Fibroblast of lung (primary cell): ENCODE measurements at regions not wholly inside any gene's neighbourhood (a gene's known extent, or its start where the extent isn't known, plus 50 kb on each side); places are given as distances from the start of the nearest gene placed in this dataset.

Experiments
- CTCF ChIP-seq, 2 donors: IDR thresholded peaks in 1 of 2; conservative IDR thresholded peaks in 1 of 2; 1 replicate in 1 of 2; 2 replicates in 1 of 2; pipeline ENCODE4 v1.5.1; 2011 to 2012; ENCODE audit warnings: low read length in 2 of 2, control low read depth in 1 of 2, inconsistent platforms in 1 of 2, low read depth in 1 of 2, mild to moderate bottlenecking in 1 of 2
- EZH2 ChIP-seq: IDR thresholded peaks from 2 replicates; pipeline ENCODE4 v1.5.1; 2012; ENCODE audit warnings: low read length, control low read depth, mild to moderate bottlenecking; ENCODE audit errors: missing control alignments

DNA sequence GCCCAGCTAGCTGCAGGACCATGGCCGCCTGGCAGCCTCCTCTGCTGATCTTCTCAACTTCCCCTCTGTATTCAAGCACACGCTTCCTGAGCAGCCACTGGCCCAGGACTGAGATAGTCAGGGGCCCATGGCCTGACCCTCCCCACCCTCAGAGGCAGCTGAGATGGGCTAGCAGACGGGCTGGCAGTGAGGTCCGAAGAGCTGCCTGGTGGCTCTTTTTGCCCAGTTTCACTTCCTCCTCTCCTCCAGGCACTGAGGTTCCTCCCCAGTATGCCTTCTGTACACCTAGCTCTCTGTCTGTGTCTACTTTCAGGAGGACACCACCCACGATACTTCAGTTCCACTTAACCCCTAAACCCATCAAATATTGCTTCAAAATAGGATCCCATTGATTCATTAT lies 395.6 kb downstream of the TNS3 start:
- no peak for TF ChIP-seq CTCF (conservative IDR thresholded peaks at IDR 0.05 in 1 of 2, IDR thresholded peaks at IDR 0.05 in 1 of 2; ENCODE audit: low read depth in 1 of 2, low read length in 2 of 2)
- no peak for TF ChIP-seq EZH2
